GM12865 (cell line): ENCODE measurements at regions not wholly inside any gene's neighbourhood (a gene's known extent, or its start where the extent isn't known, plus 50 kb on each side); places are given as distances from the start of the nearest gene placed in this dataset.

ENCODE experiments used
- DNase-seq: peaks from one replicate; pipeline ENCODE4 v3.0.0; 2010; ENCODE audit warnings: low read depth
- H3K4me3 ChIP-seq: 2 replicates; pipeline ENCODE4 v1.5.1; 2011; ENCODE audit warnings: mild to moderate bottlenecking, low read depth, low read length, control low read depth
- TF ChIP-seq, protein P1 (sequence below): IDR thresholded peaks from 2 replicates; pipeline ENCODE4 v1.5.1; 2011; ENCODE audit warnings: low read length, control low read depth, low read depth, inconsistent platforms; ENCODE audit not compliant: insufficient read depth; ENCODE audit errors: missing control alignments

DNA sequence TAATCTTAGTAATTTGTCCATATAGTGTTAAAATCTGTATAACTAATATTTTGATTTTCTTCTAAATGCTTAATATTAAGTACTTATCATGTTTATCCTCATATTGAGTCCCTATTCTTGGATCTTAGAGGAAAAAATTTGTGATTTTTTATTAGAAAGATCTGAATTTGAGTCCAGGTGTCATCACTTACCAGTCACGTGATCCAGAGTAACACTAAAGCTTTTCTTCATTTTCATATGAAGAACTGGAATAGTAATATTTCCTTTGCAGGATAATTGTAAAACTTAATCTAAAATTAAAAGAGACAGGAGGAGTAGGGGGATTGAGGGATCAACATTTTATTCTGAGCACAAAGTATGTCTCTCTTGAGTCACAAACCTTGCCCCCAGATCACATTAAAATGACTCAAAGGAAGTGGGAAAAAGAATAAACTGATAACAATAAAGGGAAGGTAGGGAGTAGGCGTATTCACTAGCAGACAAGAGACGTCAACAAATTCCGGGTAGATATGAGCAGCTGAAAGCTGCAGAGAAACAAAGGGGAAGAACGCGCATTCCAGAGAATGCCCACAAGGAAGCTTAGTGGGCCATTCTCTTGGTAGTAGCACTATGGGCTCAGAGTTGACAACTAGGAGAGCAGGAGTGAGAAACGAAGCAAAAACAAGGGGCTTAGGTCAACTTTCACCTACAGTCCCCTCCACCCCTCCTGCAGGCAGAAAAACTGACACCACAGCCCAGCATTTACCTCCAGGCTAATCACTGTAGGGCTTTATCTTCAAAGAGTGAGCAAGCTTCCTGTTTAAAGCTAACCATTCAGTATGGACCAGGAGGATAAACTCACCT, 123.1 kb downstream of the SPRY2 start:
- TF ChIP-seq, protein P1, sequence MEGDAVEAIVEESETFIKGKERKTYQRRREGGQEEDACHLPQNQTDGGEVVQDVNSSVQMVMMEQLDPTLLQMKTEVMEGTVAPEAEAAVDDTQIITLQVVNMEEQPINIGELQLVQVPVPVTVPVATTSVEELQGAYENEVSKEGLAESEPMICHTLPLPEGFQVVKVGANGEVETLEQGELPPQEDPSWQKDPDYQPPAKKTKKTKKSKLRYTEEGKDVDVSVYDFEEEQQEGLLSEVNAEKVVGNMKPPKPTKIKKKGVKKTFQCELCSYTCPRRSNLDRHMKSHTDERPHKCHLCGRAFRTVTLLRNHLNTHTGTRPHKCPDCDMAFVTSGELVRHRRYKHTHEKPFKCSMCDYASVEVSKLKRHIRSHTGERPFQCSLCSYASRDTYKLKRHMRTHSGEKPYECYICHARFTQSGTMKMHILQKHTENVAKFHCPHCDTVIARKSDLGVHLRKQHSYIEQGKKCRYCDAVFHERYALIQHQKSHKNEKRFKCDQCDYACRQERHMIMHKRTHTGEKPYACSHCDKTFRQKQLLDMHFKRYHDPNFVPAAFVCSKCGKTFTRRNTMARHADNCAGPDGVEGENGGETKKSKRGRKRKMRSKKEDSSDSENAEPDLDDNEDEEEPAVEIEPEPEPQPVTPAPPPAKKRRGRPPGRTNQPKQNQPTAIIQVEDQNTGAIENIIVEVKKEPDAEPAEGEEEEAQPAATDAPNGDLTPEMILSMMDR, result no peak
- DNase-seq, result no peak
- no peak overlapping the region for H3K4me3 ChIP-seq

DNA sequence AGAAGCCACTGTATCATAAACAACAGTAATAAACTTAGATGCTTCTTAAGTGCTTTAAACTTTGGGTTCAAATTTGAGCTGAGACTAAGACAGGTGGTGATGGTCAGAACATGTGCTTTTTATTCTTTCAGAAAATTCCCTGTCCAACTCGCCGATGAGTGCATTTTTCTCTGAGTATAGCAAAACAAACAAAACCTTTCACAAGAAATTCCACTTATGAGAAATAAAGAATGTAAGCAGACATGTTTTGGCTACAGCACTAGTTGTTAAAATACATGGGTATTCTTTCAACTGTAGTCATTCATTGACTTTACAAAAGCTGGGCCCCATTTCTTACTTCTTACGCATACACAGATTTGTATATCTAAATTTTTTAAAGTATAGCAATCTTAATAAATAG, 125.6 kb downstream of the SPRY2 start:
- DNase-seq, result no peak
- TF ChIP-seq, protein P1, result no peak
- no peak overlapping the region for H3K4me3 ChIP-seq

- no peak overlapping the region for H3K4me3 ChIP-seq
- DNase-seq, result peak; percentile 39
- TF ChIP-seq, protein P1, result no peak
Observed at GRCh38 chr13:80214521-80214991, 126.4 kb downstream of the SPRY2 start.

DNA sequence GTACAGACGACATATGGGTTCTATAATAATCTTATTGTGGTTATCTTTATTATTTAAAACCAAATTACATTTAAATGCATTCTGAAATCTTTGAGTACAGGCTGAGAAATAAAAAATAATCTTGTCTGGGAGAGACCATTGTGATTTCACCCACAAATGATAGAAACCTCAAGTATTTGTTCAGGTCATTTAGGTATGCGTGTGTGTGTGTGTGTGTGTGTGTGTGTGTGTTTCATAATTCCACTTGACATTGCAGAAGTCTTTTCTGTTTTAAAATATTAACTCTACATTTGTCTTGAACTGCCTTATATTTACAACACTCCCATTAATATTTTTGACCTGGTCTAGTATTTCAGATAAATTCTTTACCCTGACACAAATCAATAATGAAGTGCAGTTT, 126.9 kb downstream of the SPRY2 start:
- H3K4me3 ChIP-seq, result no peak overlapping the region
- TF ChIP-seq, protein P1, result no peak
- DNase-seq, result no peak

GRCh38 chr13:80213201-80213600, 127.7 kb downstream of the SPRY2 start:
- no peak overlapping the region for H3K4me3 ChIP-seq
- TF ChIP-seq, protein P1, result no peak
- no peak for DNase-seq

- TF ChIP-seq, protein P1, result no peak
- DNase-seq, result no peak
- no peak overlapping the region for H3K4me3 ChIP-seq
Observed at GRCh38 chr13:80211566-80211965, 129.4 kb downstream of the SPRY2 start.
